H9 (cell line): ENCODE measurements at regions not wholly inside any gene's neighbourhood (a gene's known extent, or its start where the extent isn't known, plus 50 kb on each side); places are given as distances from the start of the nearest gene placed in this dataset.

Source experiments
- DNase-seq: peaks from one replicate; pipeline ENCODE4 v3.0.0-alpha.2; 2017
- H2AFZ ChIP-seq: one replicate; pipeline ENCODE4 v1.6.1; 2013; ENCODE audit warnings: mild to moderate bottlenecking, low read length, control low read depth, moderate library complexity
- H2AK5ac ChIP-seq: 2 replicates; pipeline ENCODE4 v1.6.1; 2013; ENCODE audit warnings: low read length, control low read depth, mixed read lengths; ENCODE audit not compliant: insufficient read length
- H2BK120ac ChIP-seq: one replicate; pipeline ENCODE4 v1.6.1; 2013; ENCODE audit warnings: low read depth, mild to moderate bottlenecking, low read length, control low read depth, inconsistent platforms; ENCODE audit not compliant: poor library complexity, severe bottlenecking
- H2BK12ac ChIP-seq: 2 replicates; pipeline ENCODE4 v1.6.1; 2013; ENCODE audit warnings: low read length, control low read depth, mixed read lengths, low read depth; ENCODE audit not compliant: insufficient read length
- H2BK15ac ChIP-seq: 2 replicates; pipeline ENCODE4 v1.6.1; 2013; ENCODE audit warnings: low read depth, low read length, control low read depth
- H2BK20ac ChIP-seq: one replicate; pipeline ENCODE4 v1.6.1; 2013; ENCODE audit warnings: low read depth, mild to moderate bottlenecking, low read length, control low read depth, inconsistent platforms; ENCODE audit not compliant: poor library complexity, severe bottlenecking
- H2BK5ac ChIP-seq: 2 replicates; pipeline ENCODE4 v1.6.1; 2013; ENCODE audit warnings: low read length, control low read depth, mixed read lengths; ENCODE audit not compliant: insufficient read length
- H3K14ac ChIP-seq: 2 replicates; pipeline ENCODE4 v1.6.1; 2013; ENCODE audit warnings: low read length, control low read depth; ENCODE audit not compliant: insufficient read depth
- H3K18ac ChIP-seq: 2 replicates; pipeline ENCODE4 v1.6.1; 2013; ENCODE audit warnings: low read depth, mild to moderate bottlenecking, mixed read lengths, low read length, control low read depth; ENCODE audit not compliant: insufficient read length
- H3K23ac ChIP-seq: 2 replicates; pipeline ENCODE4 v1.6.1; 2013; ENCODE audit warnings: low read length, control low read depth, mixed read lengths, low read depth; ENCODE audit not compliant: insufficient read length
- H3K23me2 ChIP-seq: 2 replicates; pipeline ENCODE4 v1.6.1; 2013; ENCODE audit warnings: low read depth, mild to moderate bottlenecking, mixed read lengths, low read length, control low read depth; ENCODE audit not compliant: insufficient read length, poor library complexity, severe bottlenecking
- H3K27ac ChIP-seq: 2 replicates; pipeline ENCODE4 v1.5.1; 2013; ENCODE audit warnings: low read length, control low read depth, mixed read lengths, low read depth; ENCODE audit not compliant: insufficient read length
- H3K27me3 ChIP-seq: 2 replicates; pipeline ENCODE4 v1.6.1; 2013; ENCODE audit warnings: low read length, control low read depth, inconsistent platforms; ENCODE audit not compliant: insufficient read depth
- H3K4ac ChIP-seq: 2 replicates; pipeline ENCODE4 v1.6.1; 2013; ENCODE audit warnings: low read depth, mild to moderate bottlenecking, control low read depth, inconsistent platforms, low read length, moderate library complexity
- H3K4me1 ChIP-seq: 2 replicates; pipeline ENCODE4 v1.6.1; 2013; ENCODE audit warnings: low read length, control low read depth, inconsistent platforms; ENCODE audit not compliant: insufficient read depth
- H3K4me2 ChIP-seq: 2 replicates; pipeline ENCODE4 v1.6.1; 2013; ENCODE audit warnings: low read length, control low read depth, mixed read lengths; ENCODE audit not compliant: insufficient read length, insufficient read depth
- H3K56ac ChIP-seq: 2 replicates; pipeline ENCODE4 v1.6.1; 2013; ENCODE audit warnings: low read depth, mild to moderate bottlenecking, mixed read lengths, low read length, control low read depth; ENCODE audit not compliant: insufficient read length
- H3K79me1 ChIP-seq: 2 replicates; pipeline ENCODE4 v1.6.1; 2013; ENCODE audit warnings: low read depth, mild to moderate bottlenecking, moderate library complexity, low read length, control low read depth, inconsistent platforms; ENCODE audit not compliant: insufficient read depth, poor library complexity, severe bottlenecking
- H3K79me2 ChIP-seq: 2 replicates; pipeline ENCODE4 v1.6.1; 2013; ENCODE audit warnings: low read length, control low read depth, inconsistent platforms; ENCODE audit not compliant: insufficient read depth
- H3K9ac ChIP-seq: 2 replicates; pipeline ENCODE4 v1.6.1; 2013; ENCODE audit warnings: low read length, control low read depth, mixed read lengths; ENCODE audit not compliant: insufficient read length; ENCODE audit errors: extremely low read depth
- H3K9me3 ChIP-seq: one replicate; pipeline ENCODE4 v1.6.1; 2013; ENCODE audit warnings: low read depth, low read length, inconsistent platforms; ENCODE audit not compliant: control insufficient read depth
- H3T11ph ChIP-seq: one replicate; pipeline ENCODE4 v1.6.1; 2013; ENCODE audit warnings: mild to moderate bottlenecking, low read length, control low read depth, inconsistent platforms
- H4K20me1 ChIP-seq: one replicate; pipeline ENCODE4 v1.6.1; 2013; ENCODE audit not compliant: control insufficient read depth, insufficient read length, insufficient read depth
- H4K5ac ChIP-seq: 2 replicates; pipeline ENCODE4 v1.6.1; 2013; ENCODE audit warnings: low read depth, mild to moderate bottlenecking, mixed read lengths, low read length, control low read depth; ENCODE audit not compliant: insufficient read length
- H4K8ac ChIP-seq: replicated peaks from 2 replicates; pipeline ENCODE4 v1.6.1; 2013; ENCODE audit warnings: low read length, control low read depth, mixed read lengths, low read depth; ENCODE audit not compliant: insufficient read length
- H4K91ac ChIP-seq: 2 replicates; pipeline ENCODE4 v1.6.1; 2013; ENCODE audit warnings: low read depth, mild to moderate bottlenecking, moderate library complexity, mixed read lengths, low read length, control low read depth; ENCODE audit not compliant: insufficient read length
- H3K27ac Mint-ChIP-seq, 3 experiments: 2 replicates in 2 of 3; 3 replicates in 1 of 3; pipeline ENCODE4 v1.8.0; 2020 to 2021; ENCODE audit warnings: mixed read lengths in 3 of 3, mild to moderate bottlenecking in 1 of 3, moderate library complexity in 1 of 3
- H3K27me3 Mint-ChIP-seq: 2 replicates; pipeline ENCODE4 v1.8.0; 2021; ENCODE audit warnings: low read depth, mild to moderate bottlenecking, moderate library complexity, mixed read lengths
- H3K36me3 Mint-ChIP-seq, 3 experiments: 2 replicates in 2 of 3; 3 replicates in 1 of 3; pipeline ENCODE4 v1.8.0; 2020 to 2021; ENCODE audit warnings: low read depth in 3 of 3, mixed read lengths in 3 of 3; ENCODE audit not compliant: insufficient read depth in 1 of 3
- H3K4me1 Mint-ChIP-seq, 2 experiments: 2 replicates each; pipeline ENCODE4 v1.8.0; 2020; ENCODE audit warnings: mixed read lengths in 2 of 2
- H3K4me3 Mint-ChIP-seq, 2 experiments: 2 replicates in 1 of 2; 3 replicates in 1 of 2; pipeline ENCODE4 v1.8.0; 2020 to 2021; ENCODE audit warnings: mild to moderate bottlenecking in 2 of 2, mixed read lengths in 2 of 2, moderate library complexity in 1 of 2
- H3K9me3 Mint-ChIP-seq, 2 experiments: 2 replicates in 1 of 2; 3 replicates in 1 of 2; pipeline ENCODE4 v1.8.0; 2020; ENCODE audit warnings: mild to moderate bottlenecking in 2 of 2, mixed read lengths in 2 of 2, moderate library complexity in 1 of 2
- CTCF ChIP-seq: fragments of 200-600 bp; sonication (generic); conservative IDR thresholded peaks from 3 replicates; pipeline ENCODE4 v1.8.0; 2021; ENCODE audit warnings: antibody characterized with exemption, mild to moderate bottlenecking
- WGBS: extraction: QIAGEN DNeasy Blood & Tissue Kit; methylation state at CpG from one replicate; pipeline ENCODE4 v1.1.7; 2013; ENCODE audit warnings: missing lambda C conversion rate, low lambda C conversion rate, mixed read lengths; ENCODE audit not compliant: insufficient read length; ENCODE audit errors: extremely low coverage; 5-methylcytosine and 5-hydroxymethylcytosine counted together

- Histone ChIP-seq H3K23me2 (no peaks in the 10 kb centered on the region), H3K56ac (no peak overlapping the region), H2AK5ac (no peak overlapping the region), H3K9me3 (no peaks in the 10 kb centered on the region), H2AFZ (no peak overlapping the region), H3K79me2 (no peaks in the 10 kb centered on the region), H2BK20ac (no peak overlapping the region), H3K9ac (no peak overlapping the region), H3K27ac (no peak overlapping the region), H3K79me1 (no peaks in the 10 kb centered on the region), H2BK12ac (no peak overlapping the region), H2BK15ac (no peak overlapping the region), H4K8ac (no peak overlapping the region), H3K4me1 (peaks cover 9% of the 10 kb centered on the region; the same call in 1 of the 2 replicates), H3K23ac (no peak overlapping the region), H3K4me2 (no peak overlapping the region), H3K27me3 (no peaks in the 10 kb centered on the region), H4K5ac (no peak overlapping the region), H3K14ac (no peak overlapping the region), H3T11ph (no peak overlapping the region), H2BK5ac (no peak overlapping the region), H2BK120ac (no peak overlapping the region), H4K91ac (no peak overlapping the region), H4K20me1 (no peaks in the 10 kb centered on the region), H3K4ac (no peak overlapping the region), H3K18ac (no peak overlapping the region)
- TF ChIP-seq CTCF: no peak
- no peaks in the 10 kb centered on the region for H3K27me3 Mint-ChIP-seq
- peaks cover 21 to 30% of the 10 kb centered on the region in 2 experiments for H3K9me3 Mint-ChIP-seq
- peak overlapping the region in 1 of 2 experiments; percentile 48; a peak in 2 of 5 replicates for H3K4me3 Mint-ChIP-seq
- H3K4me1 Mint-ChIP-seq: peaks cover 29 to 31% of the 10 kb centered on the region in 2 experiments
- DNase-seq: no peak
- no CpG with 5 or more reads among the region's 7 CpGs for WGBS
- H3K27ac Mint-ChIP-seq: peak overlapping the region in 2 of 3 experiments; percentile 76 to 81; a peak in 4 of 7 replicates
- peaks cover 10 to 24% (median 11%) of the 10 kb centered on the region in 3 experiments; a peak in 6 of 7 replicates for H3K36me3 Mint-ChIP-seq
These were observed 188.1 kb upstream of the ETV3 start for GRCh38 chr1:157326173-157326859.
